Stomach smooth muscle (tissue), 2 donors: ENCODE measurements at regions not wholly inside any gene's neighbourhood (a gene's known extent, or its start where the extent isn't known, plus 50 kb on each side); places are given as distances from the start of the nearest gene placed in this dataset.

Source experiments
- H3K27ac ChIP-seq: one replicate; pipeline ENCODE4 v1.7.0; 2013; ENCODE audit warnings: mild to moderate bottlenecking, low read length, inconsistent platforms
- H3K27me3 ChIP-seq, 2 donors: one replicate each; pipeline ENCODE4 v1.7.0; 2013; ENCODE audit warnings: low read length in 2 of 2; ENCODE audit not compliant: insufficient read depth in 2 of 2, control insufficient read depth in 1 of 2
- H3K36me3 ChIP-seq, 2 donors: one replicate each; pipeline ENCODE4 v1.7.0; 2013; ENCODE audit warnings: low read length in 2 of 2; ENCODE audit not compliant: control insufficient read depth in 2 of 2, insufficient read depth in 2 of 2
- H3K4me1 ChIP-seq: one replicate; pipeline ENCODE4 v1.7.0; 2013; ENCODE audit warnings: low read length; ENCODE audit not compliant: control insufficient read depth, insufficient read depth
- H3K4me3 ChIP-seq, 2 donors: one replicate each; pipeline ENCODE4 v1.7.0; 2013; ENCODE audit warnings: low read length in 2 of 2
- H3K9ac ChIP-seq, 2 donors: one replicate each; pipeline ENCODE4 v1.7.0; 2013; ENCODE audit warnings: low read length in 2 of 2, mild to moderate bottlenecking in 1 of 2
- H3K9me3 ChIP-seq, 2 donors: one replicate each; pipeline ENCODE4 v1.7.0; 2013; ENCODE audit warnings: low read length in 2 of 2; ENCODE audit not compliant: control insufficient read depth in 2 of 2
- donor health status: healthy.
- donor health status: Pancreatic carcinoma.

DNA sequence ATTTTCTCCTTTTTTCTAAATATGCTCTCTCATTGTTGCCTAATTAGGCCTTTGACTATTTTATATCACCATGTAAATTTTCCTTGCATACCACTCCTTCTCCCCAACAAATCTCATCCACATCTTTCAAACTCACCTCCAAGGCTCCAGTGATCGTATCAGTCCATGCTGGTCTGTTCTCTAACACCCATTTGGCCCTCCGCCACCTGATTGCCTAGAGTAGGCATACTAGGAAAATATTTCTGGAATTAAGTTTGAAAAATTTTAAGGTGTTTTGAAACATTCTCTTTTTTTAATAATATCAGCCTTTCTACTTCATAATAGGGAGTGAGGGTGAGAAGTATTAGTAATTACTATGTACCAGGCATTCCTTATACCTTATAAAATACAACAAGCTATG, 473.9 kb downstream of the FGF9 start:
- Histone ChIP-seq H3K27ac (no peak overlapping the region), H3K9me3 (no peaks in the 10 kb centered on the region), H3K36me3 (no peaks in the 10 kb centered on the region), H3K4me1 (no peaks in the 10 kb centered on the region), H3K4me3 (no peak overlapping the region), H3K9ac (no peak overlapping the region), H3K27me3 (no peaks in the 10 kb centered on the region)

- Histone ChIP-seq H3K9me3 (no peaks in the 10 kb centered on the region), H3K27me3 (no peaks in the 10 kb centered on the region), H3K9ac (no peak overlapping the region), H3K4me1 (no peaks in the 10 kb centered on the region), H3K27ac (no peak overlapping the region), H3K4me3 (no peak overlapping the region), H3K36me3 (no peaks in the 10 kb centered on the region)
These were observed 477.3 kb downstream of the FGF9 start for GRCh38 chr13:22148187-22148586.

DNA sequence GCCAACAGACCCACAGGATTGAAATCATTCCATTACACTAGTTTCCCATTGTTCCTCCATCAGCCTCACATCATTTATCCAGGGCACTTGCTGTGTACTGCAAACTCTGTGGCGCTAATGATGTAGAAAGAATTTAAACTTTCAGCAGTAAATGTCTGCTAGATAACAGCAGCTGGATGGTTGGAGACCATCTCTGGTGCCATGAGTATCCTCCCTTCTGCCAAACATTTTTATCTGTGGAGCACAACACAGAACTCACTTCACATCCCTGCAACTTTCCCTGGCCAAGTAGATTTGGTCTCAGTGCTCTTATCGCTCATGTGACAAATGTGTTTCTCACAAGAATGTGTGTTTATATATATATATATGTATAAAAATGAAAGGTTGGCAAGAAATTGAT, 481.9 kb downstream of the FGF9 start:
- no peak overlapping the region for H3K9ac ChIP-seq
- no peak overlapping the region for H3K27ac ChIP-seq
- H3K36me3 ChIP-seq, result no peaks in the 10 kb centered on the region
- no peaks in the 10 kb centered on the region for H3K27me3 ChIP-seq
- no peaks in the 10 kb centered on the region for H3K9me3 ChIP-seq
- no peaks in the 10 kb centered on the region for H3K4me1 ChIP-seq
- H3K4me3 ChIP-seq, result no peak overlapping the region

DNA sequence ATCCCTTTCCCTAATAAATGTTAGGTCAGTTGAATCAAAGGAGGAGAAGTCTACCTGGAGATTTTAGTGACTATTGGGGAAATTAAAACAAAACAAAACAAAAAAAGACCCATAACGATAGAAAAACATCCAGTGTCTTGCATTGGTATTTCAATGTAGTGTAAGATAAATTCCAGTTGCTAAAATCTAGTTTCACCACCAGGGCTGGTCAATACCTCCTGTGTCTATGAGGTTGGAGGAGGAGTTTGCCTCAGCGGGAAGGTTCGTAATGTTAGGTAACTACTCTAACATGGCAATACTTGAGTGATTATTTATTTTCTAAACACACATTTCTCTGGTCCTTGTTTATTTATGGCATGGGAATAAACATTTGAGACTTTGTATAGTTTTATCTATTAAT, 483.2 kb downstream of the FGF9 start:
- no peak overlapping the region for H3K9ac ChIP-seq
- no peak overlapping the region for H3K27ac ChIP-seq
- no peaks in the 10 kb centered on the region for H3K4me1 ChIP-seq
- no peak overlapping the region for H3K4me3 ChIP-seq
- H3K36me3 ChIP-seq, result no peaks in the 10 kb centered on the region
- H3K27me3 ChIP-seq, result no peaks in the 10 kb centered on the region
- H3K9me3 ChIP-seq, result no peaks in the 10 kb centered on the region

- Histone ChIP-seq H3K9me3 (no peaks in the 10 kb centered on the region), H3K36me3 (no peaks in the 10 kb centered on the region), H3K4me3 (no peak overlapping the region), H3K9ac (no peak overlapping the region), H3K27ac (no peak overlapping the region), H3K27me3 (no peaks in the 10 kb centered on the region), H3K4me1 (no peaks in the 10 kb centered on the region)
These were observed 491.0 kb downstream of the FGF9 start for GRCh38 chr13:22161871-22162270.

GRCh38 chr13:22162889-22163288, 492.0 kb downstream of the FGF9 start:
- H3K4me3 ChIP-seq, result no peak overlapping the region
- H3K9ac ChIP-seq, result no peak overlapping the region
- H3K36me3 ChIP-seq, result no peaks in the 10 kb centered on the region
- H3K27ac ChIP-seq, result no peak overlapping the region
- H3K27me3 ChIP-seq, result no peaks in the 10 kb centered on the region
- H3K9me3 ChIP-seq, result no peaks in the 10 kb centered on the region
- no peaks in the 10 kb centered on the region for H3K4me1 ChIP-seq

GRCh38 chr13:22168437-22169190, 497.7 kb downstream of the FGF9 start:
- Histone ChIP-seq H3K9me3 (no peaks in the 10 kb centered on the region), H3K27me3 (no peaks in the 10 kb centered on the region), H3K27ac (no peak overlapping the region), H3K4me3 (no peak overlapping the region), H3K36me3 (no peaks in the 10 kb centered on the region), H3K9ac (no peak overlapping the region), H3K4me1 (no peaks in the 10 kb centered on the region)

- Histone ChIP-seq H3K27me3 (no peaks in the 10 kb centered on the region), H3K9me3 (no peaks in the 10 kb centered on the region), H3K4me1 (no peaks in the 10 kb centered on the region), H3K4me3 (no peak overlapping the region), H3K36me3 (no peaks in the 10 kb centered on the region), H3K9ac (no peak overlapping the region), H3K27ac (no peak overlapping the region)
These were observed 498.6 kb downstream of the FGF9 start for GRCh38 chr13:22169473-22169872.

DNA sequence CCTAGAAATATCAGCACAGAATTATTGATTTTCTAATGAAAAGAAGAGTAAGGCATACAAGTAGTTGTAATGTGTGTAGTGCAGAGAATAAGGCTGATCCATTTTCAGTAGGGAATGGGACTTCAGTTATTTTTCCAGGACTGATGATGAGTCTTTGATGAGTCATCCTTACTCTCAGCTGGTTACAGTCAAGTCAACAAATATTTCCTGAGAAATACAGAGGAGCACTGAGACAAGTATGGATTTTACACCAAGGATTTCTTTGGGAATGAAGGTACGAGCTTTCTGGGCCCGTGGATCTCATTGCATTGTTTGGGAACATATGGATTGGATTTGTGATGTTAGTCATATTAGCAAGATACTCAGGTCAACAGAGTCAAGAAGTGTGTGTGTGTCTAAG, 502.7 kb downstream of the FGF9 start:
- Histone ChIP-seq H3K36me3 (no peaks in the 10 kb centered on the region), H3K9ac (no peak overlapping the region), H3K4me1 (no peaks in the 10 kb centered on the region), H3K4me3 (no peak overlapping the region), H3K27me3 (no peaks in the 10 kb centered on the region), H3K9me3 (peaks cover 0 to 2% of the 10 kb centered on the region in 2 donors), H3K27ac (no peak overlapping the region)

DNA sequence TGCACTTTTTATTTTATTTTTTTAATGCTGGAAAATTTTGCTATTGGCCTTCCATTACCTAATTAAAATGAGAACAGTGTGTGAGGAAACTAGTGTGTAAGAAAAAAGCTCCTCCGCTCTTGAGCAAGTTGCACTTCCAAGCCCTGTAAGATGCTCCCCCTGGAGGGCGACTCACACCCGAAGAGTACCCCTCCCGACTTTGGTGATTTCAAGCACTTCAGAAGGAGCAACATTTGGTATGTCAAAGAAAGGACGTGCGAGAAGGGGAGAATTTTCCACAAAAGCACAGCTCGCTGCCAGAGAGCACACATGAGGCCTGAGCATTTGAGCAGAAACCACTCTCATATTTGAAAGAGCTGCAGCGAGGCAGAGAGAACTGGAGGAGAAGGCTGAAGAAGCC, 504.4 kb downstream of the FGF9 start:
- no peaks in the 10 kb centered on the region for H3K4me1 ChIP-seq
- H3K36me3 ChIP-seq, result no peaks in the 10 kb centered on the region
- no peak overlapping the region for H3K27ac ChIP-seq
- no peak overlapping the region for H3K9ac ChIP-seq
- no peaks in the 10 kb centered on the region for H3K27me3 ChIP-seq
- H3K4me3 ChIP-seq, result no peak overlapping the region
- peaks cover 0 to 2% of the 10 kb centered on the region in 2 donors for H3K9me3 ChIP-seq

DNA sequence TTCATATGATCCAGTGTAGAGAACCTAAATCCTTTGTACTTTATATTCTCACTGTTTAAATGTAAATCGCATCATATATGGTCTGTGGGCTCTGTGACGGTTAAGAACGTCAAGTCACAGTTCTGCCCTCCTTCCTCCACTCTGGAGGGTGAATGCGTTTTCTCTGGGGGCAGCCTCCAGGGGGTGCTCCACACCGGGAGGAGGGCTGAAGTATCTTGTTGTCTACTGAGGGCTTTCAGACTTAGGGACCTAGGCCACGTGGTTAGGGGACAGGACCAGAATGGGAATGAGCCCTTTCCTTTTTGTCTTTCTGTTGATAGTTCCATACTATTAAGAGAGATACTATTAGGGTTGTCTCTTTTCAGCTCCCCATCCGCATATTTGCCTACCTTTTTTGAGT, 504.9 kb downstream of the FGF9 start:
- Histone ChIP-seq H3K27ac (no peak overlapping the region), H3K9ac (no peak overlapping the region)

More for the DNA sequence above, 504.9 kb downstream of the FGF9 start:
- no peaks in the 10 kb centered on the region for H3K36me3 ChIP-seq
- H3K4me3 ChIP-seq, result no peak overlapping the region
- H3K4me1 ChIP-seq, result no peaks in the 10 kb centered on the region
- no peaks in the 10 kb centered on the region for H3K27me3 ChIP-seq
- peaks cover 0 to 2% of the 10 kb centered on the region in 2 donors for H3K9me3 ChIP-seq
